Keratinocyte (primary cell): ENCODE measurements at regions not wholly inside any gene's neighbourhood (a gene's known extent, or its start where the extent isn't known, plus 50 kb on each side); places are given as distances from the start of the nearest gene placed in this dataset.

Experiments used
- DNase-seq: peaks from one replicate; pipeline ENCODE4 v3.0.0-alpha.2; 2011; ENCODE audit warnings: low read depth, missing footprints, low spot score
- FAIRE-seq: peaks from 2 replicates; lab custom pipeline; 2011; peaks lifted over from hg19 to GRCh38; lab: Jason Lieb, UNC
- H2AFZ ChIP-seq: 2 replicates; pipeline ENCODE4 v1.6.0; 2012; ENCODE audit warnings: low read length, control low read depth, inconsistent platforms; ENCODE audit not compliant: control insufficient read depth
- H3K27ac ChIP-seq: 2 replicates; pipeline ENCODE4 v1.5.1; 2011; ENCODE audit warnings: low read length; ENCODE audit not compliant: control insufficient read depth, insufficient read depth
- H3K27me3 ChIP-seq: 3 replicates; pipeline ENCODE4 v1.6.0; 2011; ENCODE audit warnings: low read length; ENCODE audit not compliant: control insufficient read depth, insufficient read depth; ENCODE audit errors: extremely low read depth
- H3K36me3 ChIP-seq, 2 experiments: 2 replicates in 1 of 2; 3 replicates in 1 of 2; pipeline ENCODE4 v1.5.1; 2011; ENCODE audit warnings: low read length in 2 of 2, mild to moderate bottlenecking in 1 of 2; ENCODE audit not compliant: control insufficient read depth in 2 of 2, insufficient read depth in 2 of 2; ENCODE audit errors: extremely low read depth in 1 of 2
- H3K4me1 ChIP-seq: 3 replicates; pipeline ENCODE4 v1.5.1; 2011; ENCODE audit warnings: low read length; ENCODE audit not compliant: control insufficient read depth, insufficient read depth; ENCODE audit errors: extremely low read depth
- H3K4me2 ChIP-seq: 3 replicates; pipeline ENCODE4 v1.6.0; 2011; ENCODE audit warnings: low read depth, low read length; ENCODE audit not compliant: control insufficient read depth, insufficient read depth; ENCODE audit errors: extremely low read depth
- H3K4me3 ChIP-seq, 3 experiments: fragments of 200-600 bp in 1 of 3; sonication (generic) in 1 of 3; 2 replicates in 2 of 3; 3 replicates in 1 of 3; pipeline ENCODE4 v1.5.1; 2011 to 2016; ENCODE audit warnings: low read length in 3 of 3, mild to moderate bottlenecking in 3 of 3, control low read depth in 2 of 3, inconsistent platforms in 1 of 3, low read depth in 1 of 3, mixed read lengths in 1 of 3, mixed run types in 1 of 3, moderate library complexity in 1 of 3; ENCODE audit not compliant: control insufficient read depth in 2 of 3, insufficient read depth in 2 of 3; ENCODE audit errors: extremely low read depth in 1 of 3
- H3K79me2 ChIP-seq: 2 replicates; pipeline ENCODE4 v1.6.0; 2012; ENCODE audit warnings: low read length; ENCODE audit not compliant: control insufficient read depth, insufficient read depth
- H3K9ac ChIP-seq: 3 replicates; pipeline ENCODE4 v1.6.0; 2011; ENCODE audit warnings: low read length; ENCODE audit not compliant: control insufficient read depth, insufficient read depth; ENCODE audit errors: extremely low read depth
- H3K9me1 ChIP-seq: 3 replicates; pipeline ENCODE4 v1.6.0; 2011; ENCODE audit warnings: low read length; ENCODE audit not compliant: control insufficient read depth, insufficient read depth; ENCODE audit errors: extremely low read depth
- H3K9me3 ChIP-seq: 2 replicates; pipeline ENCODE4 v1.5.1; 2012; ENCODE audit warnings: low read depth, low read length; ENCODE audit not compliant: control insufficient read depth
- H4K20me1 ChIP-seq: 3 replicates; pipeline ENCODE4 v1.6.0; 2011; ENCODE audit warnings: low read length; ENCODE audit not compliant: control insufficient read depth, insufficient read depth; ENCODE audit errors: extremely low read depth
- CTCF ChIP-seq, 3 experiments: IDR thresholded peaks in 1 of 3; conservative IDR thresholded peaks in 1 of 3; optimal IDR thresholded peaks in 1 of 3; 2 replicates in 2 of 3; 3 replicates in 1 of 3; pipeline versions ENCODE3 to v1.5.1; 2011; ENCODE audit warnings: low read length in 3 of 3, mild to moderate bottlenecking in 3 of 3, moderate library complexity in 2 of 3, control low read depth in 1 of 3, inconsistent platforms in 1 of 3; ENCODE audit not compliant: insufficient read depth in 2 of 3; ENCODE audit errors: extremely low read depth in 1 of 3
- EZH2 ChIP-seq: IDR thresholded peaks from one replicate; pipeline ENCODE4 v1.6.1; 2012; ENCODE audit warnings: inconsistent platforms, mild to moderate bottlenecking, low read length, moderate library complexity
- dilution Hi-C: fragments of 300-500 bp; cut with MboI; formaldehyde crosslinking; loops from one replicate; pipeline ENCODE4 v1.7.0; 2020; ENCODE audit warnings: low sequenced_read_pairs; ENCODE audit not compliant: extremely low pct_ligation_motif_present

- H3K79me2 ChIP-seq = no peaks in the 10 kb centered on the region
- H4K20me1 ChIP-seq = no peaks in the 10 kb centered on the region
- H2AFZ ChIP-seq = no peak overlapping the region
- H3K27ac ChIP-seq = no peak overlapping the region
- DNase-seq (no peak), FAIRE-seq (no peak)
- TF ChIP-seq EZH2 (no peak), CTCF (optimal IDR thresholded peaks at IDR 0.05 in 1 of 3, IDR thresholded peaks at IDR 0.05 in 1 of 3, conservative IDR thresholded peaks at IDR 0.05 in 1 of 3; ENCODE audit: extremely low read depth in 1 of 3, insufficient read depth in 2 of 3, low read length in 3 of 3) (no peak)
- no peak overlapping the region for H3K4me2 ChIP-seq
- no peak overlapping the region for H3K9ac ChIP-seq
- no peaks in the 10 kb centered on the region for H3K4me1 ChIP-seq
- H3K27me3 ChIP-seq = peaks cover 3% of the 10 kb centered on the region
- no peaks in the 10 kb centered on the region for H3K36me3 ChIP-seq
- H3K9me3 ChIP-seq = peaks cover 2% of the 10 kb centered on the region
- dilution Hi-C loops = no loop called here
- no peaks in the 10 kb centered on the region for H3K9me1 ChIP-seq
- no peak overlapping the region for H3K4me3 ChIP-seq
Measured at GRCh38 chr5:38742821-38743220, 103.0 kb upstream of the OSMR start.

- Histone ChIP-seq H3K36me3 (no peaks in the 10 kb centered on the region), H3K4me1 (no peaks in the 10 kb centered on the region), H3K27me3 (peaks cover 3% of the 10 kb centered on the region), H3K9ac (no peak overlapping the region), H3K4me3 (no peak overlapping the region), H3K79me2 (no peaks in the 10 kb centered on the region), H2AFZ (no peak overlapping the region), H3K9me3 (peaks cover 2% of the 10 kb centered on the region), H3K27ac (no peak overlapping the region), H3K4me2 (no peak overlapping the region), H4K20me1 (no peaks in the 10 kb centered on the region), H3K9me1 (no peaks in the 10 kb centered on the region)
- dilution Hi-C loops = no loop called here
- TF ChIP-seq CTCF (optimal IDR thresholded peaks at IDR 0.05 in 1 of 3, IDR thresholded peaks at IDR 0.05 in 1 of 3, conservative IDR thresholded peaks at IDR 0.05 in 1 of 3; ENCODE audit: extremely low read depth in 1 of 3, insufficient read depth in 2 of 3, low read length in 3 of 3) = no peak
- no peak for TF ChIP-seq EZH2
- FAIRE-seq (no peak), DNase-seq (no peak)
Measured at GRCh38 chr5:38743562-38743961, 102.2 kb upstream of the OSMR start.
